Neural cell (in vitro differentiated cells): ENCODE measurements at regions not wholly inside any gene's neighbourhood (a gene's known extent, or its start where the extent isn't known, plus 50 kb on each side); places are given as distances from the start of the nearest gene placed in this dataset.

ENCODE experiments used
- H2AFZ ChIP-seq: fragments of 200-600, 300-800 bp; sonication (generic), shearing (Covaris generic); 2 replicates; pipeline ENCODE4 v1.6.0; 2014; ENCODE audit warnings: low read depth, mild to moderate bottlenecking, antibody characterized with exemption, low read length, moderate library complexity
- H3F3A ChIP-seq: fragments of 200-600 bp; shearing (Covaris generic); 2 replicates; pipeline ENCODE4 v1.6.1; 2016; ENCODE audit warnings: mild to moderate bottlenecking, moderate library complexity, mixed read lengths, antibody characterized with exemption, low read length; ENCODE audit not compliant: insufficient read depth, poor library complexity, severe bottlenecking
- H3K27ac ChIP-seq: fragments of 200-600, 300-800 bp; sonication (generic), shearing (Covaris generic); 2 replicates; pipeline ENCODE4 v1.5.1; 2014; ENCODE audit warnings: mild to moderate bottlenecking, low read length, moderate library complexity
- H3K27me3 ChIP-seq: fragments of 300-800, 200-600 bp; sonication (generic), shearing (Covaris generic); 2 replicates; pipeline ENCODE4 v1.6.0; 2014; ENCODE audit warnings: mild to moderate bottlenecking, low read depth, low read length, moderate library complexity; ENCODE audit not compliant: insufficient read depth
- H3K36me3 ChIP-seq: fragments of 300-800, 200-600 bp; sonication (generic), shearing (Covaris generic); 2 replicates; pipeline ENCODE4 v1.5.1; 2014; ENCODE audit warnings: mild to moderate bottlenecking, antibody characterized with exemption, low read length, moderate library complexity; ENCODE audit not compliant: insufficient read depth
- H3K4me2 ChIP-seq: fragments of 300-800, 200-600 bp; sonication (generic), shearing (Covaris generic); 2 replicates; pipeline ENCODE4 v1.6.0; 2014; ENCODE audit warnings: mild to moderate bottlenecking, low read length
- H3K4me3 ChIP-seq: fragments of 300-800, 200-600 bp; sonication (generic), shearing (Covaris generic); 2 replicates; pipeline ENCODE4 v1.5.1; 2014; ENCODE audit warnings: mild to moderate bottlenecking, low read length, moderate library complexity
- H3K79me2 ChIP-seq: fragments of 200-600 bp; shearing (Covaris generic); replicated peaks from 2 replicates; pipeline ENCODE4 v1.6.0; 2014; ENCODE audit warnings: mild to moderate bottlenecking, low read length, moderate library complexity; ENCODE audit not compliant: insufficient read depth
- H3K9ac ChIP-seq: fragments of 300-800, 200-600 bp; sonication (generic), shearing (Covaris generic); 2 replicates; pipeline ENCODE4 v1.6.1; 2016; ENCODE audit warnings: mild to moderate bottlenecking, low read length, mixed read lengths
- H3K9me2 ChIP-seq: fragments of 200-600 bp; shearing (Covaris generic); 2 replicates; pipeline ENCODE4 v1.6.1; 2016; ENCODE audit warnings: mild to moderate bottlenecking, low read length, mixed read lengths; ENCODE audit not compliant: insufficient read depth
- H3K9me3 ChIP-seq: fragments of 200-600, 300-800 bp; sonication (generic), shearing (Covaris generic); 2 replicates; pipeline ENCODE4 v1.6.1; 2016; ENCODE audit warnings: mild to moderate bottlenecking, mixed run types, low read length, moderate library complexity, mixed read lengths
- H4K20me1 ChIP-seq: fragments of 200-600 bp; shearing (Covaris generic); 2 replicates; pipeline ENCODE4 v1.6.1; 2016; ENCODE audit warnings: mild to moderate bottlenecking, mixed run types; ENCODE audit not compliant: insufficient read depth
- EP300 ChIP-seq: fragments of 450-650 bp; conservative IDR thresholded peaks from 2 replicates; pipeline ENCODE4 v1.6.1; 2014; ENCODE audit warnings: antibody characterized with exemption, mild to moderate bottlenecking, moderate library complexity; ENCODE audit not compliant: poor library complexity, severe bottlenecking
- EZH2 ChIP-seq: fragments of 200-600, 300-800 bp; shearing (Covaris generic), sonication (generic); IDR thresholded peaks from 2 replicates; pipeline ENCODE4 v1.6.1; 2014; ENCODE audit warnings: antibody characterized with exemption, low read length, borderline replicate concordance, mild to moderate bottlenecking; ENCODE audit not compliant: insufficient read depth, poor library complexity, severe bottlenecking
- MXI1 ChIP-seq: fragments of 450-650 bp; conservative IDR thresholded peaks from 2 replicates; pipeline ENCODE4 v1.6.1; 2014; ENCODE audit warnings: antibody characterized with exemption, mild to moderate bottlenecking; ENCODE audit not compliant: poor library complexity, severe bottlenecking
- POLR2AphosphoS5 ChIP-seq: IDR thresholded peaks from 2 replicates; pipeline ENCODE4 v1.6.1; 2012
- RAD21 ChIP-seq: fragments of 450-650 bp; conservative IDR thresholded peaks from 2 replicates; pipeline ENCODE4 v1.6.1; 2014; ENCODE audit warnings: antibody characterized with exemption, mild to moderate bottlenecking, moderate library complexity
- SMC3 ChIP-seq: fragments of 450-650 bp; conservative IDR thresholded peaks from 2 replicates; pipeline ENCODE4 v1.6.1; 2014; ENCODE audit warnings: antibody characterized with exemption, mild to moderate bottlenecking, moderate library complexity; ENCODE audit not compliant: poor library complexity
- TAF1 ChIP-seq: IDR thresholded peaks from 2 replicates; pipeline ENCODE4 v1.6.1; 2012; ENCODE audit warnings: low read depth
- TF ChIP-seq, protein P1 (sequence below): fragments of 450-650 bp; IDR thresholded peaks from 2 replicates; pipeline ENCODE4 v1.5.1; 2014; ENCODE audit warnings: antibody characterized with exemption, mild to moderate bottlenecking, moderate library complexity; ENCODE audit not compliant: poor library complexity, severe bottlenecking
- TF ChIP-seq, protein P2 (sequence below): IDR thresholded peaks from 2 replicates; pipeline ENCODE4 v1.6.1; 2012; ENCODE audit warnings: borderline replicate concordance

DNA sequence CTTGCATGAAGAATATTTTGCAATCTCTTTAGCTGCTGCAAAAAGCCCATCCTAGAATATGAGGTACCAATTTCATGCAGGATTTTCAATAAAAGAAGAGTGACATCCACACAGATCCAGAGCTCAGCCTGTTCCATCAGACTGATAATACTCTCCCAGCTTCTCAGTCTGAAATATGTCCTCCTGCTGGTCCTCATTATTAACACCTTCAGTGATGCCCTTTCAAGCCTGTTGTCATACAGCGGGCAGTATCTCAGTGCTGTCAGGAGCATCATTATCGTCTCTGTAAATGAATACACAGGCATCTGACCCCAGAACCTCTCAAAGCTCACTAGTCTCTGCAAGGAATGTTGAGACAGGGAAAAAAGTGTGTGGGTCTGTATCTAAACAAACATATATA, 1387.8 kb downstream of the OTOL1 start:
- no peak overlapping the region for H3K9ac ChIP-seq
- no peaks in the 10 kb centered on the region for H3K9me2 ChIP-seq
- H3K27ac ChIP-seq: no peak overlapping the region
- H3K4me3 ChIP-seq: no peak overlapping the region
- no peaks in the 10 kb centered on the region for H3K36me3 ChIP-seq
- no peaks in the 10 kb centered on the region for H4K20me1 ChIP-seq
- H3K4me2 ChIP-seq: no peak overlapping the region
- H3K79me2 ChIP-seq: no peaks in the 10 kb centered on the region
- H2AFZ ChIP-seq: no peak overlapping the region
- TF ChIP-seq, protein P1, sequence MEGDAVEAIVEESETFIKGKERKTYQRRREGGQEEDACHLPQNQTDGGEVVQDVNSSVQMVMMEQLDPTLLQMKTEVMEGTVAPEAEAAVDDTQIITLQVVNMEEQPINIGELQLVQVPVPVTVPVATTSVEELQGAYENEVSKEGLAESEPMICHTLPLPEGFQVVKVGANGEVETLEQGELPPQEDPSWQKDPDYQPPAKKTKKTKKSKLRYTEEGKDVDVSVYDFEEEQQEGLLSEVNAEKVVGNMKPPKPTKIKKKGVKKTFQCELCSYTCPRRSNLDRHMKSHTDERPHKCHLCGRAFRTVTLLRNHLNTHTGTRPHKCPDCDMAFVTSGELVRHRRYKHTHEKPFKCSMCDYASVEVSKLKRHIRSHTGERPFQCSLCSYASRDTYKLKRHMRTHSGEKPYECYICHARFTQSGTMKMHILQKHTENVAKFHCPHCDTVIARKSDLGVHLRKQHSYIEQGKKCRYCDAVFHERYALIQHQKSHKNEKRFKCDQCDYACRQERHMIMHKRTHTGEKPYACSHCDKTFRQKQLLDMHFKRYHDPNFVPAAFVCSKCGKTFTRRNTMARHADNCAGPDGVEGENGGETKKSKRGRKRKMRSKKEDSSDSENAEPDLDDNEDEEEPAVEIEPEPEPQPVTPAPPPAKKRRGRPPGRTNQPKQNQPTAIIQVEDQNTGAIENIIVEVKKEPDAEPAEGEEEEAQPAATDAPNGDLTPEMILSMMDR: no peak
- TF ChIP-seq SMC3 (no peak), TAF1 (no peak), EP300 (no peak), POLR2AphosphoS5 (no peak), MXI1 (no peak), EZH2 (no peak), RAD21 (no peak)
- TF ChIP-seq, protein P2, sequence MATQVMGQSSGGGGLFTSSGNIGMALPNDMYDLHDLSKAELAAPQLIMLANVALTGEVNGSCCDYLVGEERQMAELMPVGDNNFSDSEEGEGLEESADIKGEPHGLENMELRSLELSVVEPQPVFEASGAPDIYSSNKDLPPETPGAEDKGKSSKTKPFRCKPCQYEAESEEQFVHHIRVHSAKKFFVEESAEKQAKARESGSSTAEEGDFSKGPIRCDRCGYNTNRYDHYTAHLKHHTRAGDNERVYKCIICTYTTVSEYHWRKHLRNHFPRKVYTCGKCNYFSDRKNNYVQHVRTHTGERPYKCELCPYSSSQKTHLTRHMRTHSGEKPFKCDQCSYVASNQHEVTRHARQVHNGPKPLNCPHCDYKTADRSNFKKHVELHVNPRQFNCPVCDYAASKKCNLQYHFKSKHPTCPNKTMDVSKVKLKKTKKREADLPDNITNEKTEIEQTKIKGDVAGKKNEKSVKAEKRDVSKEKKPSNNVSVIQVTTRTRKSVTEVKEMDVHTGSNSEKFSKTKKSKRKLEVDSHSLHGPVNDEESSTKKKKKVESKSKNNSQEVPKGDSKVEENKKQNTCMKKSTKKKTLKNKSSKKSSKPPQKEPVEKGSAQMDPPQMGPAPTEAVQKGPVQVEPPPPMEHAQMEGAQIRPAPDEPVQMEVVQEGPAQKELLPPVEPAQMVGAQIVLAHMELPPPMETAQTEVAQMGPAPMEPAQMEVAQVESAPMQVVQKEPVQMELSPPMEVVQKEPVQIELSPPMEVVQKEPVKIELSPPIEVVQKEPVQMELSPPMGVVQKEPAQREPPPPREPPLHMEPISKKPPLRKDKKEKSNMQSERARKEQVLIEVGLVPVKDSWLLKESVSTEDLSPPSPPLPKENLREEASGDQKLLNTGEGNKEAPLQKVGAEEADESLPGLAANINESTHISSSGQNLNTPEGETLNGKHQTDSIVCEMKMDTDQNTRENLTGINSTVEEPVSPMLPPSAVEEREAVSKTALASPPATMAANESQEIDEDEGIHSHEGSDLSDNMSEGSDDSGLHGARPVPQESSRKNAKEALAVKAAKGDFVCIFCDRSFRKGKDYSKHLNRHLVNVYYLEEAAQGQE: no peak
- no peaks in the 10 kb centered on the region for H3F3A ChIP-seq
- H3K9me3 ChIP-seq: no peaks in the 10 kb centered on the region
- no peaks in the 10 kb centered on the region for H3K27me3 ChIP-seq

DNA sequence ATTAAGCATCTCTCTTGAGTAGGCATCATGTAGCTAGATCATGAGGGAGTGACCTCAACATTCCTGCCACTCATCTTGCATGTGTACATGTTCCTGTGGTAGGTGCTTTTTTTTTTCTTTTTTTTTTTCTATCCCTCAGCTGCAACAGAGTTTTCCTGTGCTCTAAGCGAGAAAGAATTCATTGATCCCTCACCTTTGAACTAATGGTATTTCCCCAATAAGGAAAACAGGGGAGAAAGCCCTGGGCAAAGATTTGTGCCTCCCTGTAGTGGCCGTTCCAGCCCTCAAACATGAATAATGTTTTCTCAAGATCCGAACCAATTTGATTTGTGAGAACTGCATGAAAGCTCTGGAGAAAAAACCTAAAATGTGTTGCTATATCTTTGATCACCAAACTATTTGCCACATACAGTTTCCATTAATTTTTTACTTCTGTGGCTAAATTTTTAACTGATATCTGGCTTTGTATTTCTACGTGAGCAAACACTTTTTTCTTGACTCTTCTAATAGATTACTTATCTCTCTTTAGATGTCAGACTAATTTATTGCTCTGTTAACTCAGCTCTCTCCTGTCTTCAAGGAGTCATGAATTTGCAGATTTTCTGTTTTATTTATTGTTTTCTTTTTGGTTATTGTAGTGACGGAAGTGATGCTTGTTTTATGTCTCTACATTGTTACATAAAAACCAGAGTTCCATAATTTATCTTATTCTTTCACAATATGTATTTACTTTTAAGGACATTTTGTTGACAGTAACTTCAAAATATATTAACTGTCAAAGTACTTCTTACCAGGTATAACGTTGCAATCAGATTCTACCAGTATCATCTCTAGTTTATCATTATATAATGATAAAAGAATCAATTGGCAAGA, 1396.5 kb downstream of the OTOL1 start:
- H2AFZ ChIP-seq: no peak overlapping the region
- H3K27me3 ChIP-seq: no peaks in the 10 kb centered on the region
- no peaks in the 10 kb centered on the region for H3K9me3 ChIP-seq
- no peak overlapping the region for H3K4me3 ChIP-seq
- H3K27ac ChIP-seq: no peak overlapping the region
- no peaks in the 10 kb centered on the region for H3K36me3 ChIP-seq
- no peak overlapping the region for H3K4me2 ChIP-seq
- no peaks in the 10 kb centered on the region for H3K9me2 ChIP-seq
- no peaks in the 10 kb centered on the region for H3F3A ChIP-seq
- H3K9ac ChIP-seq: no peak overlapping the region
- H4K20me1 ChIP-seq: no peaks in the 10 kb centered on the region
- no peak for TF ChIP-seq TAF1
- no peak for TF ChIP-seq EZH2
- TF ChIP-seq, protein P2: no peak
- TF ChIP-seq RAD21: no peak
- TF ChIP-seq, protein P1: no peak
- no peak for TF ChIP-seq POLR2AphosphoS5
- no peak for TF ChIP-seq MXI1
- no peak for TF ChIP-seq EP300
- TF ChIP-seq SMC3: no peak
- H3K79me2 ChIP-seq: no peaks in the 10 kb centered on the region
